A549 (cell line): ENCODE measurements at regions not wholly inside any gene's neighbourhood (a gene's known extent, or its start where the extent isn't known, plus 50 kb on each side); places are given as distances from the start of the nearest gene placed in this dataset.

ENCODE experiments used
- ATAC-seq, 2 experiments: fragments of 200-7000 bp in 1 of 2; fragments of >200 bp in 1 of 2; cut with Nextera tagmentation in 1 of 2; cut with Tn5 transposase in 1 of 2; 3 replicates each; pipeline versions ENCODE4 v1.8.0 to v1.9.1; 2018 to 2020; ENCODE audit warnings: mild to moderate bottlenecking in 1 of 2, moderate library complexity in 1 of 2
- CTCF ChIA-PET: fragments of 300-600 bp; sonication (Branson Sonifier 250); formaldehyde crosslinking; extraction: SDS; loops from one replicate; lab custom pipeline; 2021; ENCODE audit warnings: antibody characterized with exemption, inconsistent platforms; lab: Yijun Ruan, JAX
- POLR2A ChIA-PET: fragments of 350-600 bp; formaldehyde crosslinking; extraction: SDS; loops from one replicate; lab custom pipeline; 2021; ENCODE audit warnings: antibody characterized with exemption, inconsistent platforms; lab: Yijun Ruan, JAX
- DNase-seq, 2 experiments: peaks; one replicate each; pipeline versions ENCODE4 v3.0.0 to v3.0.0-alpha.2; 2011 to 2016; ENCODE audit warnings: low read depth in 1 of 2, low spot score in 1 of 2
- FAIRE-seq: peaks from 2 replicates; lab custom pipeline; 2011; peaks lifted over from hg19 to GRCh38; lab: Jason Lieb, UNC
- H3K27ac ChIP-seq, 2 experiments: fragments of >200 bp; sonication (Bioruptor Twin); formaldehyde crosslinking; 3 replicates each; pipeline ENCODE4 v1.5.1; 2016 to 2017
- H3K4me1 ChIP-seq: fragments of >200 bp; sonication (Bioruptor Twin); formaldehyde crosslinking; 3 replicates; pipeline ENCODE4 v1.6.1; 2016
- H3K4me2 ChIP-seq: fragments of >200 bp; sonication (Bioruptor Twin); formaldehyde crosslinking; 3 replicates; pipeline ENCODE4 v1.6.1; 2016
- H3K4me3 ChIP-seq: fragments of >200 bp; sonication (Bioruptor Twin); formaldehyde crosslinking; 3 replicates; pipeline ENCODE4 v1.5.1; 2016
- H3K9me3 ChIP-seq: fragments of >200 bp; sonication (Bioruptor Twin); formaldehyde crosslinking; 3 replicates; pipeline ENCODE4 v1.6.1; 2016
- CBX8 ChIP-seq: fragments of 200-600 bp; sonication (generic); IDR thresholded peaks from 2 replicates; pipeline ENCODE4 v1.6.1; 2016
- CEBPB ChIP-seq, 2 experiments: fragments of >200 bp in 1 of 2; sonication (Bioruptor Twin) in 1 of 2; formaldehyde crosslinking in 1 of 2; IDR thresholded peaks; 2 replicates each; pipeline ENCODE4 v1.6.1; 2012 to 2016
- CHD2 ChIP-seq: fragments of 150-350 bp; IDR thresholded peaks from 2 replicates; pipeline ENCODE4 v1.6.1; 2014; ENCODE audit warnings: low read length; ENCODE audit not compliant: partially characterized antibody
- CHD4 ChIP-seq: fragments of 200-600 bp; sonication (generic); IDR thresholded peaks from 2 replicates; pipeline ENCODE4 v1.6.1; 2016; ENCODE audit warnings: antibody characterized with exemption, mild to moderate bottlenecking, borderline replicate concordance
- ELK1 ChIP-seq: fragments of 150-350 bp; IDR thresholded peaks from 2 replicates; pipeline ENCODE4 v1.6.1; 2014; ENCODE audit warnings: low read depth, mild to moderate bottlenecking, low read length
- GATA3 ChIP-seq: IDR thresholded peaks from 2 replicates; pipeline ENCODE4 v1.6.1; 2012; ENCODE audit warnings: borderline replicate concordance
- HDAC2 ChIP-seq: fragments of 200-600 bp; sonication (generic); IDR thresholded peaks from 2 replicates; pipeline ENCODE4 v1.6.1; 2016
- HMGXB4 ChIP-seq: fragments of 250-450 bp; sonication (Bioruptor Pico); IDR thresholded peaks from 2 replicates; pipeline ENCODE4 v1.5.0; 2021; ENCODE audit warnings: mild to moderate bottlenecking, moderate library complexity, borderline replicate concordance
- HOXA7 ChIP-seq: fragments of 250-450 bp; sonication (Bioruptor Pico); IDR thresholded peaks from 2 replicates; pipeline ENCODE4 v1.5.0; 2020; ENCODE audit warnings: mild to moderate bottlenecking, moderate library complexity
- HOXB5 ChIP-seq: fragments of 250-450 bp; sonication (Bioruptor Pico); IDR thresholded peaks from 2 replicates; pipeline ENCODE4 v1.5.0; 2020; ENCODE audit warnings: mild to moderate bottlenecking, moderate library complexity
- JUN ChIP-seq, 2 experiments: fragments of >200 bp; sonication (Bioruptor Twin); formaldehyde crosslinking; IDR thresholded peaks; 2 replicates in 1 of 2; 3 replicates in 1 of 2; pipeline ENCODE4 v1.6.1; 2016 to 2017
- KDM1A ChIP-seq: fragments of 200-600 bp; sonication (generic); IDR thresholded peaks from 2 replicates; pipeline ENCODE4 v1.6.1; 2016; ENCODE audit warnings: low read depth, mild to moderate bottlenecking
- MAFK ChIP-seq: fragments of 450-650 bp; IDR thresholded peaks from 2 replicates; pipeline ENCODE4 v1.6.1; 2014; ENCODE audit not compliant: partially characterized antibody
- NFE2L2 ChIP-seq: fragments of 150-350 bp; conservative IDR thresholded peaks from 2 replicates; pipeline ENCODE4 v1.6.1; 2014; ENCODE audit warnings: low read length
- NR3C1 ChIP-seq: fragments of >200 bp; sonication (Bioruptor Twin); formaldehyde crosslinking; IDR thresholded peaks from 3 replicates; pipeline ENCODE4 v1.6.1; 2017
- PBX3 ChIP-seq: IDR thresholded peaks from 2 replicates; pipeline ENCODE4 v1.6.1; 2012
- POLR2AphosphoS2 ChIP-seq: conservative IDR thresholded peaks from 2 replicates; pipeline ENCODE4 v1.6.1; 2012; ENCODE audit warnings: low read length, improper control_type of control experiment, inconsistent platforms
- RAD21 ChIP-seq, 2 experiments: fragments of >200 bp in 1 of 2; sonication (Bioruptor Twin) in 1 of 2; formaldehyde crosslinking in 1 of 2; IDR thresholded peaks in 1 of 2; conservative IDR thresholded peaks in 1 of 2; 2 replicates in 1 of 2; 3 replicates in 1 of 2; pipeline ENCODE4 v1.6.1; 2012 to 2018; ENCODE audit warnings: inconsistent platforms in 1 of 2
- RCOR1 ChIP-seq: fragments of 150-350 bp; IDR thresholded peaks from 2 replicates; pipeline ENCODE4 v1.6.1; 2014; ENCODE audit warnings: antibody characterized with exemption, low read length, low read depth
- REST ChIP-seq: fragments of 200-600 bp; sonication (generic); IDR thresholded peaks from 2 replicates; pipeline ENCODE4 v1.6.1; 2016; ENCODE audit warnings: antibody characterized with exemption, mild to moderate bottlenecking, moderate library complexity
- RFX5 ChIP-seq: fragments of 450-650 bp; IDR thresholded peaks from 2 replicates; pipeline ENCODE4 v1.7.1; 2014; ENCODE audit warnings: antibody characterized with exemption, mild to moderate bottlenecking, moderate library complexity
- RNF2 ChIP-seq: fragments of 200-600 bp; sonication (generic); IDR thresholded peaks from 2 replicates; pipeline ENCODE4 v1.6.1; 2016; ENCODE audit warnings: low read depth, mild to moderate bottlenecking, antibody characterized with exemption, moderate library complexity, borderline replicate concordance
- TFCP2L1 ChIP-seq: fragments of 250-450 bp; sonication (Bioruptor Pico); IDR thresholded peaks from 2 replicates; pipeline ENCODE4 v1.5.0; 2021; ENCODE audit warnings: mild to moderate bottlenecking
- ZC3H11A ChIP-seq: fragments of 450-650 bp; IDR thresholded peaks from 2 replicates; pipeline ENCODE4 v1.6.1; 2014; ENCODE audit warnings: antibody characterized with exemption, mild to moderate bottlenecking
- ZSCAN20 ChIP-seq: fragments of 250-450 bp; sonication (Bioruptor Pico); IDR thresholded peaks from 2 replicates; pipeline ENCODE4 v1.8.0; 2022; ENCODE audit warnings: mild to moderate bottlenecking, moderate library complexity
- WGBS: methylation state at CpG from one replicate; pipeline ENCODE4 v1.1.6; 2017; ENCODE audit errors: missing lambda C conversion rate; 5-methylcytosine and 5-hydroxymethylcytosine counted together

GRCh38 chr14:38021861-38022260 is 185.8 kb upstream of the SSTR1 start:
- CTCF ChIA-PET, result no interaction called here
- DNase-seq, result no peak

GRCh38 chr14:38022775-38023174 is 184.9 kb upstream of the SSTR1 start:
- ATAC-seq, result no peak
- FAIRE-seq, result no peak
- no peak overlapping the region for H3K4me3 ChIP-seq
- ChIA-PET CTCF (no interaction called here), POLR2A (no interaction called here)
- H3K27ac ChIP-seq, result no peak overlapping the region
- TF ChIP-seq GATA3 (no peak), MAFK (peak; percentile 6), RAD21 (conservative IDR thresholded peaks at IDR 0.05 in 1 of 2, IDR thresholded peaks at IDR 0.05 in 1 of 2) (no peak), ELK1 (no peak), TFCP2L1 (CRISPR knock-in tag) (no peak), NR3C1 (no peak)
- H3K9me3 ChIP-seq, result no peaks in the 10 kb centered on the region
- 20% methylated on average over 3 of the region's 3 CpGs for WGBS
- H3K4me2 ChIP-seq, result no peak overlapping the region
- DNase-seq, result no peak
- no peaks in the 10 kb centered on the region for H3K4me1 ChIP-seq

More at GRCh38 chr14:38021861-38022260, 185.8 kb upstream of the SSTR1 start:
- WGBS, result under 1% methylated on average over 2 of the region's 2 CpGs
- FAIRE-seq (no peak), ATAC-seq (no peak)
- Histone ChIP-seq H3K9me3 (no peaks in the 10 kb centered on the region), H3K27ac (no peak overlapping the region), H3K4me2 (no peak overlapping the region), H3K4me3 (no peak overlapping the region), H3K4me1 (no peaks in the 10 kb centered on the region)
- TF ChIP-seq HOXA7 (CRISPR knock-in tag) (no peak), CHD2 (no peak), POLR2AphosphoS2 (no peak), RCOR1 (no peak), HDAC2 (no peak), RFX5 (no peak), RNF2 (no peak), CHD4 (no peak), RAD21 (conservative IDR thresholded peaks at IDR 0.05 in 1 of 2, IDR thresholded peaks at IDR 0.05 in 1 of 2) (no peak), HOXB5 (CRISPR knock-in tag) (no peak), ZC3H11A (no peak), CBX8 (no peak), PBX3 (no peak)
- POLR2A ChIA-PET, result no interaction called here

GRCh38 chr14:38038171-38038570 is 169.5 kb upstream of the SSTR1 start:
- H3K4me3 ChIP-seq, result no peak overlapping the region
- no peak overlapping the region for H3K27ac ChIP-seq
- CTCF ChIA-PET, result interaction anchor here (1.3 kb wide), 1 partner anchor 8 kb away, joined by 3 read pairs; no protein-coding TSS in a partner anchor
- ATAC-seq, result no peak
- TF ChIP-seq CBX8 (no peak), CEBPB (IDR thresholded peaks at IDR 0.05) (no peak), ZSCAN20 (CRISPR knock-in tag) (no peak), CHD2 (no peak)
- DNase-seq, result no peak
- H3K9me3 ChIP-seq, result no peaks in the 10 kb centered on the region
- no peak for FAIRE-seq
- H3K4me2 ChIP-seq, result no peak overlapping the region
- WGBS, result 12% methylated on average over 3 of the region's 3 CpGs
- no peaks in the 10 kb centered on the region for H3K4me1 ChIP-seq
- POLR2A ChIA-PET, result no interaction called here

GRCh38 chr14:38038986-38039385 is 168.7 kb upstream of the SSTR1 start:
- no peak overlapping the region for H3K4me3 ChIP-seq
- 26% methylated on average over 5 of the region's 5 CpGs for WGBS
- DNase-seq, result no peak
- no peaks in the 10 kb centered on the region for H3K4me1 ChIP-seq
- no peak for ATAC-seq
- H3K27ac ChIP-seq, result no peak overlapping the region
- H3K4me2 ChIP-seq, result no peak overlapping the region
- ChIA-PET CTCF (interaction anchor here (1.3 kb wide), 1 partner anchor 9 kb away, joined by 3 read pairs; no protein-coding TSS in a partner anchor), POLR2A (no interaction called here)
- no peaks in the 10 kb centered on the region for H3K9me3 ChIP-seq
- FAIRE-seq, result no peak
- no peak for TF ChIP-seq HMGXB4 (CRISPR knock-in tag)
- TF ChIP-seq REST, result no peak
- no peak for TF ChIP-seq CEBPB (IDR thresholded peaks at IDR 0.05)
- TF ChIP-seq HDAC2, result no peak
- no peak for TF ChIP-seq TFCP2L1 (CRISPR knock-in tag)
- TF ChIP-seq GATA3, result no peak
- no peak for TF ChIP-seq JUN (IDR thresholded peaks at IDR 0.05)
- TF ChIP-seq KDM1A, result no peak
- no peak for TF ChIP-seq NR3C1
- no peak for TF ChIP-seq NFE2L2
